NCI-H226 (cell line): ENCODE measurements at regions not wholly inside any gene's neighbourhood (a gene's known extent, or its start where the extent isn't known, plus 50 kb on each side); places are given as distances from the start of the nearest gene placed in this dataset.

Experiments
- DNase-seq: peaks from one replicate; pipeline ENCODE4 v3.0.0-alpha.2; 2015

GRCh38 chr21:22046576-22046975 lies 1048.4 kb downstream of the NCAM2 start:
- DNase-seq: no peak

- no peak for DNase-seq
Measured at GRCh38 chr21:22056904-22057303, 1058.7 kb downstream of the NCAM2 start.

GRCh38 chr21:22062472-22063139 lies 1064.4 kb downstream of the NCAM2 start:
- no peak for DNase-seq

GRCh38 chr21:22063140-22063539 lies 1064.9 kb downstream of the NCAM2 start:
- no peak for DNase-seq

GRCh38 chr21:22076471-22076870 lies 1078.3 kb downstream of the NCAM2 start:
- no peak for DNase-seq

GRCh38 chr21:22083899-22084298 lies 1085.7 kb downstream of the NCAM2 start:
- DNase-seq: no peak

GRCh38 chr21:22096314-22096713 lies 1098.1 kb downstream of the NCAM2 start:
- DNase-seq: no peak

GRCh38 chr21:22106720-22107410 lies 1108.7 kb downstream of the NCAM2 start:
- DNase-seq: no peak

- no peak for DNase-seq
Measured at GRCh38 chr21:22115746-22116145, 1117.5 kb downstream of the NCAM2 start.

- no peak for DNase-seq
Measured at GRCh38 chr21:22120616-22121266, 1122.5 kb downstream of the NCAM2 start.

- DNase-seq: no peak
Measured at GRCh38 chr21:22125581-22125980, 1127.4 kb downstream of the NCAM2 start.

GRCh38 chr21:22128671-22129070 lies 1130.5 kb downstream of the NCAM2 start:
- DNase-seq: no peak

GRCh38 chr21:22132358-22133071 lies 1134.3 kb downstream of the NCAM2 start:
- no peak for DNase-seq

- no peak for DNase-seq
Measured at GRCh38 chr21:22136740-22137139, 1138.5 kb downstream of the NCAM2 start.

- DNase-seq: no peak
Measured at GRCh38 chr21:22138297-22139016, 1140.2 kb downstream of the NCAM2 start.

- no peak for DNase-seq
Measured at GRCh38 chr21:22145545-22145944, 1147.3 kb downstream of the NCAM2 start.

- DNase-seq: no peak
Measured at GRCh38 chr21:22154579-22155274, 1156.5 kb downstream of the NCAM2 start.

GRCh38 chr21:22164912-22165311 lies 1166.7 kb downstream of the NCAM2 start:
- no peak for DNase-seq

GRCh38 chr21:22174746-22175145 lies 1176.5 kb downstream of the NCAM2 start:
- DNase-seq: peak; percentile 36

- no peak for DNase-seq
Measured at GRCh38 chr21:22189278-22189677, 1191.1 kb downstream of the NCAM2 start.

- DNase-seq: no peak
Measured at GRCh38 chr21:22191581-22191980, 1193.4 kb downstream of the NCAM2 start.

GRCh38 chr21:22192766-22193165 lies 1194.6 kb downstream of the NCAM2 start:
- DNase-seq: no peak
